Spleen (tissue), 7 donors: ENCODE measurements at regions not wholly inside any gene's neighbourhood (a gene's known extent, or its start where the extent isn't known, plus 50 kb on each side); places are given as distances from the start of the nearest gene placed in this dataset.

Source experiments
- POLR2A ChIP-seq, 3 donors: fragments of 450-650 bp; IDR thresholded peaks; one replicate each; pipeline ENCODE4 v1.5.1; 2017; ENCODE audit warnings: antibody characterized with exemption in 3 of 3, mild to moderate bottlenecking in 1 of 3
- TF ChIP-seq, protein P1 (sequence below), 11 experiments: fragments of 200-600 bp in 7 of 11; fragments of 450-650 bp in 4 of 11; sonication (generic) in 4 of 11; IDR thresholded peaks in 8 of 11; conservative IDR thresholded peaks in 3 of 11; 1 replicate in 7 of 11; 2 replicates in 4 of 11; pipeline versions ENCODE4 v1.4.0 to v1.8.0; 2016 to 2021; ENCODE audit warnings: antibody characterized with exemption in 11 of 11, inconsistent platforms in 4 of 11, mild to moderate bottlenecking in 1 of 11
- donor health status: DM: no; HTN: no; CAD: no; lungs with moderate emphysema.
- donor health status: DM: no; HTN: no; CAD: no.
- donor health status: DM: no; HTN: no; CAD: no.

DNA sequence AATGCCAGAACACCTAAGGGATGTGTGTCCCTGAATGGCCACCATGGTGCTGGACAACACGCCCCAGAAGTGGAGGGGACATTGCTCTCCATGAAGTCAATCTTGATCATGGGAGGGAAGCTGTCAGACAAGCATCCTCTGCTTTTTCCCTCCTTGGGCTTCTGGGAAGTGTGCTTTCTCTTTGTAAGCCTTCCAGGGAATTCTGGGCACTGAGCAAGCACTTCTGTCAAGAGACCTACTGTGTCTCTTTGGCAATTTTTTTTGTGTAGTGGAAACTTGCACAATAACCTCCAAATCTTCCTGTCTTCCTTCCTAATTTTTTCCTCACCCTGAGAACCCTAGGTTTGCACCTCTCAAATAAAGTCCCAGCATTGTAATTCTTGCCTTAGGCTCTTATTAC lies 132.0 kb downstream of the SEC61B start:
- TF ChIP-seq, protein P1, sequence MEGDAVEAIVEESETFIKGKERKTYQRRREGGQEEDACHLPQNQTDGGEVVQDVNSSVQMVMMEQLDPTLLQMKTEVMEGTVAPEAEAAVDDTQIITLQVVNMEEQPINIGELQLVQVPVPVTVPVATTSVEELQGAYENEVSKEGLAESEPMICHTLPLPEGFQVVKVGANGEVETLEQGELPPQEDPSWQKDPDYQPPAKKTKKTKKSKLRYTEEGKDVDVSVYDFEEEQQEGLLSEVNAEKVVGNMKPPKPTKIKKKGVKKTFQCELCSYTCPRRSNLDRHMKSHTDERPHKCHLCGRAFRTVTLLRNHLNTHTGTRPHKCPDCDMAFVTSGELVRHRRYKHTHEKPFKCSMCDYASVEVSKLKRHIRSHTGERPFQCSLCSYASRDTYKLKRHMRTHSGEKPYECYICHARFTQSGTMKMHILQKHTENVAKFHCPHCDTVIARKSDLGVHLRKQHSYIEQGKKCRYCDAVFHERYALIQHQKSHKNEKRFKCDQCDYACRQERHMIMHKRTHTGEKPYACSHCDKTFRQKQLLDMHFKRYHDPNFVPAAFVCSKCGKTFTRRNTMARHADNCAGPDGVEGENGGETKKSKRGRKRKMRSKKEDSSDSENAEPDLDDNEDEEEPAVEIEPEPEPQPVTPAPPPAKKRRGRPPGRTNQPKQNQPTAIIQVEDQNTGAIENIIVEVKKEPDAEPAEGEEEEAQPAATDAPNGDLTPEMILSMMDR (IDR thresholded peaks at IDR 0.05 in 8 of 11, conservative IDR thresholded peaks at IDR 0.05 in 3 of 11) = no peak
- no peak for TF ChIP-seq POLR2A (IDR thresholded peaks at IDR 0.05)
